ENCODE measurements at regions not wholly inside any gene's neighbourhood (a gene's known extent, or its start where the extent isn't known, plus 50 kb on each side); places are given as distances from the start of the nearest gene placed in this dataset.
"Not testable (repeated sequence)": the region's sequence is repeated elsewhere in the genome, so short reads cannot be mapped to it uniquely, and the experiment has no call there.

DNA sequence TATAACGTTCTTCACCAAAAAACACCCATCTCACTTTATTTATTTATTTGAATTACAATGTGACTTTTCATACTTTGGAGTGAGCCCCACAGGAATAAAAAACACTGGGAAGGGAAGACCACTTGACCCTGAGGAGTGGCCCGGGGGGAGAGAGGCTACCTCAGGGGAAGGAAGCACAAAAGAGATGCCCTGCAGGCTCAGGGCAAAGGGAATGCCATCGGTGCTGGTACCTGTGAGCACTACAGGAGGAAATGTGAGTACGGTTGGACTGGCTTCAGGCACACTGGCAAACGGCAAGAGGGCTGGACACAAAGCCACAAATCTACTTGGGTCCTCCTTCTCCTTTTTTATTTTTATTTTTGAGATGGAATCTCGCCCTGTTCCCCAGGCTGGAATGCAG, 363.9 kb upstream of the KLF4 start:
- DNase-seq (ENCODE audit: low read depth, low spot score), result no peak

DNA sequence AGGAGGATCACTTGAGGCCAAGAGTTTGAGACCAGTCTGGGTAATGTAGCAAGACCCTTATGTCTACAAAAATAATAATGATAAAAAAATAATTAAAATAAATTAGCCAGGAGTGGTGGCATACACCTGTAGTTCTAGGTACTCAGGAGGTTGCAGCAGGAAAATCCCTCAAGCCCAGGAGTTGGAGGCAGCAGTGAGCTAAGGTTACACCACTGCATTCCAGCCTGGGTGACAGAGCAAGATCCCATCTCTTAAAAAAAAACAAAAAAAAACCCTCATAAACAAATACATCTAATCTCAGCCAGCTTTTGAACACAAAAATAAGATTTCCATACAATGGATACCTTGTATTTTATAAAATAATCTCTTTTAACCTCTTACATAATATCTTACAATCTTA, 363.3 kb upstream of the KLF4 start:
- no peak for DNase-seq (ENCODE audit: low read depth, low spot score)

- no peak for DNase-seq (ENCODE audit: low read depth, low spot score)
Observed at GRCh38 chr9:107850653-107851052, 361.1 kb upstream of the KLF4 start.

- DNase-seq (ENCODE audit: low read depth, low spot score), result no peak
Observed at GRCh38 chr9:107847978-107848964, 358.7 kb upstream of the KLF4 start.

DNA sequence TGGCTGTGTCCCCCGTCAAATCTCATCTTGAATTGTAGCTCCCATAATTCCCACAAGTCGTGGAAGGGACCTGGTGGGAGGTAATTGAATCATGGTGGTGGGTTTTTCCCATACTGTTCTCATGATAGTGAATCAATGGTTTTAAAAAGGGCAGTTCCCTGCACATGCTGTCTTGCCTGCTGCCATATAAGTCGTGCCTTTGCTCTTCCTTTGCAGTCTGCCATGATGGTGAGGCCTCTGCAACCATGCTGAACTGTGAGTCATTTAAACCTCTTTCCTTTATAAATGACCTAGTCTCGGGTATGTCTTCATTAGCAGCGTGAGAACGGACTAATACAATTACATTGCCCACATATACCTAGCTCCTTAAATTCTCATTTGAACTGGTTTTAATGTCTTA, 353.0 kb upstream of the KLF4 start:
- DNase-seq (ENCODE audit: low read depth, low spot score), result no peak

DNA sequence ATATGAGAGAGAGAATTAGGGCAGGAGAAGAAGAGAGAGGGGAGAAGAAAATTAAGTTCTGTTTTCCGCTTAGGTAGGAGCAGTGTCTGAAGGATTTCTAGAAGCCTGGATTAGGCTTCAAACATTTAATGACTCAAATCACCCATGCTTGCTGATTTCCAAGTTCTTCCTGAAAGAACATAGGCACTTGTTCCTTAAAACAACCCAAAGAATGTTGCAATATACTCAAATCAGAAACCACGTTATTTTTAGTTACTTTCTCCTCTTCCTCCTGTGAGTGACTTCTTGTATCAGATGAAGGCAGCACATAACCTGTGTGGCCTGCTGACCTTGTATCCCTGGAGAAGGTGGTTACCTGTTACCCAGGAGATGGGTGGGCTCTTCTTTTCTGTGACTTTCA, 351.5 kb upstream of the KLF4 start:
- DNase-seq (ENCODE audit: low read depth, low spot score), result no peak

- no peak for DNase-seq (ENCODE audit: low read depth, low spot score)
Observed at GRCh38 chr9:107839371-107839770, 349.8 kb upstream of the KLF4 start.

DNA sequence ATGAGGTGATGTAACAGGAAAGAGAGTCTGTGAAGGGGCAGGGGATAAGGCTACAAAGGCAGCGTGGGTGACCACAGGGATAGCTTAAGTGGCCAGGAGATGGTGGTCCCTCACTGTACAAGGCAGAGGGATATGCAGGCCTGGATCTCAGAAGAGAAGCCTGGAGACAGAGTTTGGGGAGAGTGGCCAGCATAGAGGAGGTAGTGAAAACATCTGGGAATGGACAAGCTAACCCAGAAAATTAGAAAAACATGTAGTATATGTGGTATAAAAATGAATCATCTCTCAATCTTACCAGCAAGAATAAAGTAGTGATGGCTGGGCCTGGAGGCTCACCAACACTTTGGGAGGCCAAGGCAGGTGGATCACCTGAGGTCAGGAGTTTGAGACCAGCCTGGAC, 349.2 kb upstream of the KLF4 start:
- DNase-seq (ENCODE audit: low read depth, low spot score), result no peak

DNA sequence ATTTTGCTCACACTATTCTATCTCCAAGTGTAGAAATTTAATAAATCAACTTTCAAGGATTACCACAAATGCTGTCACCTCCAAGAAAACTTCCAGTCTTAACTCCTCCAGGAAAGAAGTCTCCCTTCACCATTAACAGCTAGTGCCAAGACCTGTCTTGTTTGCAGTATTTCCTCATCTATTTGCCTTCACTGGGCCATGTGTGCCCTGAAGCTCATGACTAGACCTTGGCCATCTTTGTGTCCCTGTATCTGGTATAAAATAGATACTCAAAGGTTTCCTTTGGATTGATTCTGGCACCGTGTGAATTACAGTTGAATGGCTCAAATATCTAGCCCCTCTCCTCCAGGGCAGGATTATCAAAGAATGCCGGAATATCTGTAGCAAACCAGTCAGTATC, 346.7 kb upstream of the KLF4 start:
- DNase-seq (ENCODE audit: low read depth, low spot score), result no peak

GRCh38 chr9:107833295-107833694, 343.7 kb upstream of the KLF4 start:
- DNase-seq (ENCODE audit: low read depth, low spot score), result no peak

GRCh38 chr9:107832871-107833270, 343.3 kb upstream of the KLF4 start:
- no peak for DNase-seq (ENCODE audit: low read depth, low spot score)

GRCh38 chr9:107830479-107830878, 340.9 kb upstream of the KLF4 start:
- no peak for DNase-seq (ENCODE audit: low read depth, low spot score)

GRCh38 chr9:107827884-107828283, 338.3 kb upstream of the KLF4 start:
- no peak for DNase-seq (ENCODE audit: low read depth, low spot score)

- DNase-seq (ENCODE audit: low read depth, low spot score), result no peak
Observed at GRCh38 chr9:107827304-107827703, 337.7 kb upstream of the KLF4 start.

DNA sequence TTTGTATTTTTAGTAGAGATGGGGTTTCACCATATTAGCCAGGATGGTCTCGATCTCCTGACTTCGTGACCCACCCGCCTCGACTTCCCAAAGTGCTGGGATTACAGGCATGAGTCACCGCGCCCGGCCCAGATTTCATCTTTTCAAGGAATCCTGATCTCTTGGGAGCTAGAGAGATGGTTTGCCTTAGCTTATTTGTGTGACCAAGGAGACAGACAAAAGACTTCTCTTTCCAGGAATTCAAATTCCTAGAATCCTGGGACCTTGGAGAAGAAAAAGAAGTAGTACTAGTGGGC, 337.1 kb upstream of the KLF4 start:
- DNase-seq (ENCODE audit: low read depth, low spot score), result not testable (repeated sequence)

DNA sequence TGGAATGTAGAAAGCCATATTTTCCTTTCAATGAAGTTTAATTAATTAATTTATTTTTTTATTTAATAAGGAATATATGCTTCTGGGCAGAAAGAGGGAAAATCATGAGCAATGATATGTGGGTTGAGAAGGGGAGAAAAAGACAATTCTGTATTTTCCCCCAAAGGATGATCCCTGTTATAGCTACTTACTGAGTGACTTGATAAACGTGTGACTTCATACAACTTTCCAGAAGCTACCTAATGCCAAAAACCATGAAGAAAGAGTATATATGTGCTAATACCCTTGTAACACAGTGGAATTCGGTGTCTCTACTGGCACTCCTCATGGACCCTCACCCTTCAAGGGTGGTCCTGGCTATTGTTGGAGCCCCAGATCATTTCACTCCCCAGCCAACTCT, 335.0 kb upstream of the KLF4 start:
- no peak for DNase-seq (ENCODE audit: low read depth, low spot score)

GRCh38 chr9:107819772-107820565, 330.4 kb upstream of the KLF4 start:
- DNase-seq (ENCODE audit: low read depth, low spot score), result peak; percentile 43

GRCh38 chr9:107818503-107818829, 328.9 kb upstream of the KLF4 start:
- not testable (repeated sequence) for DNase-seq (ENCODE audit: low read depth, low spot score)

- DNase-seq (ENCODE audit: low read depth, low spot score), result not testable (repeated sequence)
Observed at GRCh38 chr9:107817595-107818502, 328.3 kb upstream of the KLF4 start.

DNA sequence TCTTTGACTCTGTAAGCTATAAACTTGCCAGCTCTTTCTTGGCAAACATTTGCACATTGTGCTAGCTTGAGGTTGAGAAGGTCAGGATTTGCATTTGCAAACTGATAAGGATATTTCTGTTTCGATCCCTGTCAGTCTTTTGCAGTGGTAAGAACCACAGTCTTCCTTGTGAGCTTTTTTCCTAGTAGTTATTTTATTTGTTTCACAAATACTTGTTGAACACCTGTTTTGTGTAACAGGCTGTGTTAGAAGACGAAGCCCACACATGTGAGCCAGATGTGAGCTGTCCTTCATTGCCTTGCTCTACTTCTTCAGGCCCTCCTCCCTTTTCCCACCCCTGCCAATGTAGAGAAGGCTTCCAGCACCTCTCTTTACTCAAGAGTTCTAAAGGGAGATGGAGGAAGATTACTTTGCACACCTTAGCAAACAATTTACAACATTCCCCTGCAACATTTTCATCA, 327.0 kb upstream of the KLF4 start:
- DNase-seq (ENCODE audit: low read depth, low spot score), result no peak

- no peak for DNase-seq (ENCODE audit: low read depth, low spot score)
Observed at GRCh38 chr9:107815782-107816560, 326.4 kb upstream of the KLF4 start.
